ENCODE measurements at regions not wholly inside any gene's neighbourhood (a gene's known extent, or its start where the extent isn't known, plus 50 kb on each side); places are given as distances from the start of the nearest gene placed in this dataset.

DNA sequence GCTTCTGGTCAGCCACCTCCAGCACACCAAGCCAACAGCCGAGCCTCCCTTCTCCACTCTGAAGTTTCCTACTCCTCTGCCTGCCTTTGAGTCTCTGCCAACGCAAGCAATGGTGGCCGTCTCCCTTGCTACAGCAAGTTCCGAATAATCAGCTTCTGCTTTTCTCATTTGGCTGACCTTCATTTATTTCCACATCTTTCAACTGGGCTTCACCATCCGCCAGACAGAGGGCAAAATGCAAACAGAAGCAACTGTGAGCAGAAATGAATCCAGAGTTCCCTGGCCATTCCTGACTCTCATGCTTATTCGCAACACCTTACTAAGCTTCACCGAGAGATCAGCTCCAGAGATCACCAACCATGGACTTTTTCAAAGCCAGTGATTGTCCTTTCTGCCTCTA lies 621.0 kb downstream of the NPHP4 start:
- peaks cover 0 to 9% of the 10 kb centered on the region in 2 donors for H3K9me3 ChIP-seq (replicated peaks in 1 of 2; ENCODE audit: control insufficient read depth in 2 of 2, insufficient read depth in 1 of 2, low read depth in 1 of 2, low read length in 2 of 2)
- H3K27ac ChIP-seq (replicated peaks; ENCODE audit: low read length), result no peak overlapping the region
- H3K4ac ChIP-seq (ENCODE audit: low read length), result no peak overlapping the region
- H4K91ac ChIP-seq (ENCODE audit: low read depth, low read length, poor library complexity), result no peak overlapping the region
- H2BK5ac ChIP-seq (ENCODE audit: low read length), result no peak overlapping the region
- H3K36me3 ChIP-seq (replicated peaks in 1 of 2; ENCODE audit: control insufficient read depth in 2 of 2, insufficient read depth in 2 of 2, low read length in 2 of 2), result no peaks in the 10 kb centered on the region
- no CpG with 5 or more reads among the region's 7 CpGs for WGBS, 2 donors (ENCODE audit: extremely low coverage in 2 of 2, insufficient read length in 2 of 2, insufficient replicate concordance in 1 of 2)
- H3K23ac ChIP-seq (ENCODE audit: low read depth, low read length, poor library complexity), result no peak overlapping the region
- H2AFZ ChIP-seq (ENCODE audit: low read length), result no peak overlapping the region
- no peaks in the 10 kb centered on the region for H3K27me3 ChIP-seq (ENCODE audit: control insufficient read depth in 3 of 3, insufficient read depth in 3 of 3, low read depth in 1 of 3, low read length in 3 of 3)
- H3K4me3 ChIP-seq (ENCODE audit: low read length in 2 of 2), result no peak overlapping the region
- H2BK15ac ChIP-seq (ENCODE audit: low read length), result no peak overlapping the region
- H3K4me1 ChIP-seq (ENCODE audit: control insufficient read depth in 2 of 2, insufficient read depth in 1 of 2, low read depth in 1 of 2, low read length in 2 of 2), result peaks cover 0 to 5% of the 10 kb centered on the region in 2 donors
- no peak overlapping the region for H2BK120ac ChIP-seq (ENCODE audit: low read depth, low read length)
- H3K79me1 ChIP-seq (ENCODE audit: low read depth, low read length), result no peaks in the 10 kb centered on the region
- no peak overlapping the region for H2BK12ac ChIP-seq (ENCODE audit: low read length)
- no peak for DNase-seq (ENCODE audit: low spot score)
- H3K9ac ChIP-seq (ENCODE audit: low read depth, low read length, poor library complexity), result no peak overlapping the region
- no peak overlapping the region for H4K8ac ChIP-seq (ENCODE audit: low read depth, low read length)
- H3K14ac ChIP-seq (ENCODE audit: low read length), result no peak overlapping the region
- no peak overlapping the region for H3K18ac ChIP-seq (ENCODE audit: low read length)
- H2AK5ac ChIP-seq (ENCODE audit: low read depth, low read length), result no peak overlapping the region
- no peak overlapping the region for H3K4me2 ChIP-seq (ENCODE audit: insufficient read depth, low read length, poor library complexity, severe bottlenecking)

DNA sequence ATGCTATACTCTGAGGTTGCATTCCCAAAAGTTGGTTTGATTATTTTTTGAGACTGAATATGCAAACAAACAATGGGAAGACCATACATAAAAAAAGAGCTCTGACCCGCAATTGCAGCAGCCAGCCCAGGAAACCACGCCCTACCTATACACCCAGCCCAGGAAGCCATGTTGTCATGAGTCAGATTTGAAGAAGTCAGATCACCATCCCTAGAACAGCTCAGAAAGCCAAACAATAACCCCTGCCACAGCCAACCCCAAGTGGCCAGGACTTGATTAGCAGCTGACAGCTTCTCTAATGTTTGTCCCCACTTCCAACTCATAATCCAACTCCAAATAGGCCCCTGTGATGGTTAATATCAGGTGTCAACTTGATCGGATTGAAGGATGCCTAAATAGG lies 621.9 kb downstream of the NPHP4 start:
- H2BK120ac ChIP-seq (ENCODE audit: low read depth, low read length), result no peak overlapping the region
- H3K4me1 ChIP-seq (ENCODE audit: control insufficient read depth in 2 of 2, insufficient read depth in 1 of 2, low read depth in 1 of 2, low read length in 2 of 2), result peaks cover 0 to 5% of the 10 kb centered on the region in 2 donors
- H3K27ac ChIP-seq (replicated peaks; ENCODE audit: low read length), result no peak overlapping the region
- no peak overlapping the region for H3K9ac ChIP-seq (ENCODE audit: low read depth, low read length, poor library complexity)
- no peak for DNase-seq (ENCODE audit: low spot score)
- peaks cover 0 to 9% of the 10 kb centered on the region in 2 donors for H3K9me3 ChIP-seq (replicated peaks in 1 of 2; ENCODE audit: control insufficient read depth in 2 of 2, insufficient read depth in 1 of 2, low read depth in 1 of 2, low read length in 2 of 2)
- H3K4me3 ChIP-seq (ENCODE audit: low read length in 2 of 2), result no peak overlapping the region
- H3K4ac ChIP-seq (ENCODE audit: low read length), result no peak overlapping the region
- no peak overlapping the region for H4K91ac ChIP-seq (ENCODE audit: low read depth, low read length, poor library complexity)
- H3K4me2 ChIP-seq (ENCODE audit: insufficient read depth, low read length, poor library complexity, severe bottlenecking), result no peak overlapping the region
- H3K14ac ChIP-seq (ENCODE audit: low read length), result no peak overlapping the region
- no peak overlapping the region for H2BK5ac ChIP-seq (ENCODE audit: low read length)
- no peak overlapping the region for H4K8ac ChIP-seq (ENCODE audit: low read depth, low read length)
- no peak overlapping the region for H2BK15ac ChIP-seq (ENCODE audit: low read length)
- H3K23ac ChIP-seq (ENCODE audit: low read depth, low read length, poor library complexity), result no peak overlapping the region
- no peak overlapping the region for H2AK5ac ChIP-seq (ENCODE audit: low read depth, low read length)
- no peaks in the 10 kb centered on the region for H3K27me3 ChIP-seq (ENCODE audit: control insufficient read depth in 3 of 3, insufficient read depth in 3 of 3, low read depth in 1 of 3, low read length in 3 of 3)
- no peak overlapping the region for H3K18ac ChIP-seq (ENCODE audit: low read length)
- H3K79me1 ChIP-seq (ENCODE audit: low read depth, low read length), result no peaks in the 10 kb centered on the region
- WGBS, 2 donors (ENCODE audit: extremely low coverage in 2 of 2, insufficient read length in 2 of 2, insufficient replicate concordance in 1 of 2), result no CpG with 5 or more reads among the region's 3 CpGs
- H3K36me3 ChIP-seq (replicated peaks in 1 of 2; ENCODE audit: control insufficient read depth in 2 of 2, insufficient read depth in 2 of 2, low read length in 2 of 2), result no peaks in the 10 kb centered on the region
- H2BK12ac ChIP-seq (ENCODE audit: low read length), result no peak overlapping the region
- H2AFZ ChIP-seq (ENCODE audit: low read length), result no peak overlapping the region

DNA sequence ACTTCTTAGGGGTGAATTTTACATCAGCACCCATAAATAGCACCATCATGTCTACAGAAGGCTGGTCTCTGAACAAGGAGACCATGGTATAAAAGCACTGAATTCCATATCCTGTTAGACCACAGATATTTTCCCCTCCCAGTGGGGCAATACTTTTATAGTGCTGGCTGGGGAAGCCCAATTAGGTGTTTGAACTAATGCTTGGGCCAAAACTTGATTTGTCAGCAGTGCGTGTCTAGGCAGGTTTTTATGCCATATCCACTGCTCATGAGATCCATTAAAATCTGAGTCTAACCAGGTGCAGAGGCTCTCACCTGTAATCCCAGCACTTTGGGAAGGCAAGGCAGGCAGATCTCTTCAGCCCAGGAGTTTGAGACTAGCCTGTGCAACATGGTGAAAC lies 623.0 kb downstream of the NPHP4 start:
- Histone ChIP-seq H3K4me2 (ENCODE audit: insufficient read depth, low read length, poor library complexity, severe bottlenecking) (no peak overlapping the region), H3K4me1 (ENCODE audit: control insufficient read depth in 2 of 2, insufficient read depth in 1 of 2, low read depth in 1 of 2, low read length in 2 of 2) (peaks cover 0 to 5% of the 10 kb centered on the region in 2 donors), H3K36me3 (replicated peaks in 1 of 2; ENCODE audit: control insufficient read depth in 2 of 2, insufficient read depth in 2 of 2, low read length in 2 of 2) (no peaks in the 10 kb centered on the region), H2BK120ac (ENCODE audit: low read depth, low read length) (no peak overlapping the region), H3K79me1 (ENCODE audit: low read depth, low read length) (no peaks in the 10 kb centered on the region), H3K14ac (ENCODE audit: low read length) (no peak overlapping the region), H3K9me3 (replicated peaks in 1 of 2; ENCODE audit: control insufficient read depth in 2 of 2, insufficient read depth in 1 of 2, low read depth in 1 of 2, low read length in 2 of 2) (peaks cover 0 to 8% of the 10 kb centered on the region in 2 donors), H3K18ac (ENCODE audit: low read length) (no peak overlapping the region), H3K27me3 (ENCODE audit: control insufficient read depth in 3 of 3, insufficient read depth in 3 of 3, low read depth in 1 of 3, low read length in 3 of 3) (no peaks in the 10 kb centered on the region), H3K23ac (ENCODE audit: low read depth, low read length, poor library complexity) (no peak overlapping the region), H2AK5ac (ENCODE audit: low read depth, low read length) (no peak overlapping the region), H3K27ac (replicated peaks; ENCODE audit: low read length) (no peak overlapping the region), H2BK12ac (ENCODE audit: low read length) (no peak overlapping the region), H3K9ac (ENCODE audit: low read depth, low read length, poor library complexity) (no peak overlapping the region), H3K4me3 (ENCODE audit: low read length in 2 of 2) (no peak overlapping the region), H4K8ac (ENCODE audit: low read depth, low read length) (no peak overlapping the region), H2BK5ac (ENCODE audit: low read length) (no peak overlapping the region), H3K4ac (ENCODE audit: low read length) (no peak overlapping the region), H2BK15ac (ENCODE audit: low read length) (no peak overlapping the region), H2AFZ (ENCODE audit: low read length) (no peak overlapping the region), H4K91ac (ENCODE audit: low read depth, low read length, poor library complexity) (no peak overlapping the region)
- no peak for DNase-seq (ENCODE audit: low spot score)
- WGBS, 2 donors (ENCODE audit: extremely low coverage in 2 of 2, insufficient read length in 2 of 2, insufficient replicate concordance in 1 of 2), result no CpG with 5 or more reads among the region's 1 CpG

DNA sequence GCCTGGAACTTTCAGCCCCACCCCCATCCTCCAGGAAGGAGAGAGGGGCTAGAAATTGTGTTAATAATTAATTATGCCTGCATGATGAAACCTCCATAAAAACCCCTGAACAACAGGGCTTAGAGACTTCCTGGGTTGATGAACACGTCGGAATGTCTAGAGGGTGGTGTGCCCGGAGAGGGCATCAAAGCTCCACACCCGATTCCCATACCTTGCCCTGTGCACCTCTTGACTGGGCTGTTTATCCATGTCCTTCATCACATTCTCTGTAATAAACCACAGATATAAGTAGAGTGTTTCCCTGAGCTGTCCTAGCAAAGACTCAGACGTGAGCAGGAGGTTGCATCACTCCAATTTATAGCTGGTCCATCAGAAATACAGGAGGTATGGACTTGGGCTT lies 624.0 kb downstream of the NPHP4 start:
- Histone ChIP-seq H4K91ac (ENCODE audit: low read depth, low read length, poor library complexity) (no peak overlapping the region), H2BK12ac (ENCODE audit: low read length) (no peak overlapping the region), H3K27me3 (ENCODE audit: control insufficient read depth in 3 of 3, insufficient read depth in 3 of 3, low read depth in 1 of 3, low read length in 3 of 3) (no peaks in the 10 kb centered on the region), H2AFZ (ENCODE audit: low read length) (no peak overlapping the region), H2BK120ac (ENCODE audit: low read depth, low read length) (no peak overlapping the region), H3K4ac (ENCODE audit: low read length) (no peak overlapping the region), H3K4me3 (ENCODE audit: low read length in 2 of 2) (no peak overlapping the region), H3K79me1 (ENCODE audit: low read depth, low read length) (no peaks in the 10 kb centered on the region), H4K8ac (ENCODE audit: low read depth, low read length) (no peak overlapping the region), H3K27ac (replicated peaks; ENCODE audit: low read length) (no peak overlapping the region), H2AK5ac (ENCODE audit: low read depth, low read length) (no peak overlapping the region), H3K9ac (ENCODE audit: low read depth, low read length, poor library complexity) (no peak overlapping the region), H3K4me1 (ENCODE audit: control insufficient read depth in 2 of 2, insufficient read depth in 1 of 2, low read depth in 1 of 2, low read length in 2 of 2) (peaks cover 0 to 5% of the 10 kb centered on the region in 2 donors), H2BK5ac (ENCODE audit: low read length) (no peak overlapping the region), H2BK15ac (ENCODE audit: low read length) (no peak overlapping the region), H3K9me3 (replicated peaks in 1 of 2; ENCODE audit: control insufficient read depth in 2 of 2, insufficient read depth in 1 of 2, low read depth in 1 of 2, low read length in 2 of 2) (peaks cover 0 to 2% of the 10 kb centered on the region in 2 donors), H3K23ac (ENCODE audit: low read depth, low read length, poor library complexity) (no peak overlapping the region), H3K18ac (ENCODE audit: low read length) (no peak overlapping the region), H3K14ac (ENCODE audit: low read length) (no peak overlapping the region), H3K36me3 (replicated peaks in 1 of 2; ENCODE audit: control insufficient read depth in 2 of 2, insufficient read depth in 2 of 2, low read length in 2 of 2) (no peaks in the 10 kb centered on the region), H3K4me2 (ENCODE audit: insufficient read depth, low read length, poor library complexity, severe bottlenecking) (no peak overlapping the region)
- no CpG with 5 or more reads among the region's 5 CpGs for WGBS, 2 donors (ENCODE audit: extremely low coverage in 2 of 2, insufficient read length in 2 of 2, insufficient replicate concordance in 1 of 2)
- no peak for DNase-seq (ENCODE audit: low spot score)
